ENCODE measurements at regions not wholly inside any gene's neighbourhood (a gene's known extent, or its start where the extent isn't known, plus 50 kb on each side); places are given as distances from the start of the nearest gene placed in this dataset.

DNA sequence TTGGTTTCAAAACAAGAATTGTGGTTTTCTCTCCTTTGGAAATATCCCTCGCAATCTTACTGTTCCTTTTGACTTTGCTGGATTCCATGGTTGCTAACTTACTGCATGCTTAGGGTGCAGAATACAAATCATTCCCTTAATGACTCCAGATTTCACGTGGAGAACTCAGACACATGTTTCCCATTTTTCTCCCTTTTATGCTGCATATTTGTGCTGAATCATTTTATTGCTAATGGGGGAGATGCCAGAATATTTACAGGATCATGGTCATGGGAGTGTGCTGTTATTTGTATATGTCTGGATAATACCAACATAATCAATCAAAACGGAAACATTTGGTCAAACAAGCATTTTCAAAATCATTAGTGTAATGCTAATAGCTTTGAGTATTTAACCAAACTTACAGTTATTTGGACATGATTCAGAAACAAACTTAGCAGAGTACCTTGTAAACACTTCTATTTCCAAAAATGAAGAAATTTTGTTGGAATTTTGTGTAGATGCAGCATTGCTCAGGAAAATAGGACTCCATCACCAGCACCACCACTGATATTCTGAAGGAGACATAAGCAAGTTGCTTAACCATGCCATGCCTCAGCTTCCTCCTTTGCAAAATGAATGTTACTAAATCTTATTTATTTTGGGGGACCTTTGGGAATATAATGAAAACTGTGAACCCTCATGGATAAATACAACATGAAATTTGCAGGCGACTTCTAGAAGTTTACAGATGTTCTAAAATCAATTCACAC lies 122.5 kb upstream of the RND3 start:
- peaks cover 1% of the 10 kb centered on the region for H3K27me3 Mint-ChIP-seq (ENCODE audit: insufficient read depth, low read depth, poor library complexity)
- Histone ChIP-seq H3K27me3 (ENCODE audit: insufficient read depth) (no peaks in the 10 kb centered on the region), H3K27ac (ENCODE audit: low read depth) (no peak overlapping the region), H3K4me3 (no peak overlapping the region), H3F3A (replicated peaks; ENCODE audit: low read depth) (no peaks in the 10 kb centered on the region), H3K4me1 (ENCODE audit: insufficient read depth) (peaks cover 6% of the 10 kb centered on the region; the same call in 1 of the 2 replicates), H3K4me2 (no peak overlapping the region), H4K20me1 (replicated peaks; ENCODE audit: insufficient read depth) (no peaks in the 10 kb centered on the region), H3K36me3 (ENCODE audit: insufficient read depth) (no peaks in the 10 kb centered on the region), H3K9me2 (ENCODE audit: insufficient read depth) (no peaks in the 10 kb centered on the region), H3K79me2 (replicated peaks; ENCODE audit: insufficient read depth) (no peaks in the 10 kb centered on the region), H2AFZ (no peak overlapping the region)
- peaks cover 20% of the 10 kb centered on the region for H3K4me1 Mint-ChIP-seq
- no peak overlapping the region for H3K27ac Mint-ChIP-seq
- ATAC-seq (no peak), DNase-seq (ENCODE audit: low spot score) (no peak)
- TF ChIP-seq ZNF114 (CRISPR knock-in tag; IDR thresholded peaks at IDR 0.05) (no peak), EZH2 (IDR thresholded peaks at IDR 0.05; ENCODE audit: low read depth, unreplicated experiment) (no peak)
- H3K4me3 Mint-ChIP-seq, result no peak overlapping the region
- no peaks in the 10 kb centered on the region for H3K9me3 Mint-ChIP-seq
- H3K36me3 Mint-ChIP-seq (ENCODE audit: low read depth), result no peaks in the 10 kb centered on the region

DNA sequence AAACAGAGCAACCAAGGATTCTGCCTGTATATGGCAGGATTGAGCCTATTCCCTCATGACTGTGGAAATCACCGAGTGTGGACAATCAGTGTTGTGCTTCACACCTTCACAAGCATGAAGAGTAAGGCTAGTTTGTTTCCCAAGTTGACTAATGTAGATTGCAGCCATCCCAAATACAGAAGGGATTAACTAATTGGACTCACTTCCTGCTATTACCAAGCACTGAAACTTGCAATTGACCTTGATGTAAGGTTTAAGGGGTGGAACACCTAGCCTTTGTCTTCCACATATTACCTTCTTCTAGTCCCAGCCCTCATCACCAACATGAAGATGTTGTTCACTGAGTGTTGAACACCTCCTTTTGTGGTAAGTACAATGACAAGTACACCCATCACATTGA lies 120.9 kb upstream of the RND3 start:
- Histone ChIP-seq H4K20me1 (replicated peaks; ENCODE audit: insufficient read depth) (no peaks in the 10 kb centered on the region), H3K9me2 (ENCODE audit: insufficient read depth) (no peaks in the 10 kb centered on the region), H3K79me2 (replicated peaks; ENCODE audit: insufficient read depth) (no peaks in the 10 kb centered on the region), H3K27me3 (ENCODE audit: insufficient read depth) (no peaks in the 10 kb centered on the region), H3F3A (replicated peaks; ENCODE audit: low read depth) (no peaks in the 10 kb centered on the region), H3K4me3 (no peak overlapping the region), H2AFZ (no peak overlapping the region; the same call in 1 of the 2 replicates), H3K27ac (ENCODE audit: low read depth) (no peak overlapping the region), H3K4me2 (no peak overlapping the region), H3K36me3 (ENCODE audit: insufficient read depth) (no peaks in the 10 kb centered on the region), H3K4me1 (ENCODE audit: insufficient read depth) (peaks cover 6% of the 10 kb centered on the region; the same call in 1 of the 2 replicates)
- H3K9me3 Mint-ChIP-seq, result no peaks in the 10 kb centered on the region
- peaks cover 1% of the 10 kb centered on the region for H3K27me3 Mint-ChIP-seq (ENCODE audit: insufficient read depth, low read depth, poor library complexity)
- H3K4me1 Mint-ChIP-seq, result peaks cover 16% of the 10 kb centered on the region
- DNase-seq (ENCODE audit: low spot score) (no peak), ATAC-seq (no peak)
- no peak overlapping the region for H3K27ac Mint-ChIP-seq
- H3K4me3 Mint-ChIP-seq, result no peak overlapping the region
- H3K36me3 Mint-ChIP-seq (ENCODE audit: low read depth), result no peaks in the 10 kb centered on the region
- no peak for TF ChIP-seq STAT1 (IDR thresholded peaks at IDR 0.05; ENCODE audit: unreplicated experiment)
- TF ChIP-seq, protein P1, sequence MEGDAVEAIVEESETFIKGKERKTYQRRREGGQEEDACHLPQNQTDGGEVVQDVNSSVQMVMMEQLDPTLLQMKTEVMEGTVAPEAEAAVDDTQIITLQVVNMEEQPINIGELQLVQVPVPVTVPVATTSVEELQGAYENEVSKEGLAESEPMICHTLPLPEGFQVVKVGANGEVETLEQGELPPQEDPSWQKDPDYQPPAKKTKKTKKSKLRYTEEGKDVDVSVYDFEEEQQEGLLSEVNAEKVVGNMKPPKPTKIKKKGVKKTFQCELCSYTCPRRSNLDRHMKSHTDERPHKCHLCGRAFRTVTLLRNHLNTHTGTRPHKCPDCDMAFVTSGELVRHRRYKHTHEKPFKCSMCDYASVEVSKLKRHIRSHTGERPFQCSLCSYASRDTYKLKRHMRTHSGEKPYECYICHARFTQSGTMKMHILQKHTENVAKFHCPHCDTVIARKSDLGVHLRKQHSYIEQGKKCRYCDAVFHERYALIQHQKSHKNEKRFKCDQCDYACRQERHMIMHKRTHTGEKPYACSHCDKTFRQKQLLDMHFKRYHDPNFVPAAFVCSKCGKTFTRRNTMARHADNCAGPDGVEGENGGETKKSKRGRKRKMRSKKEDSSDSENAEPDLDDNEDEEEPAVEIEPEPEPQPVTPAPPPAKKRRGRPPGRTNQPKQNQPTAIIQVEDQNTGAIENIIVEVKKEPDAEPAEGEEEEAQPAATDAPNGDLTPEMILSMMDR (conservative IDR thresholded peaks at IDR 0.05; ENCODE audit: low read depth in 2 of 2), result no peak
- no peak for TF ChIP-seq NANOG (IDR thresholded peaks at IDR 0.05; ENCODE audit: borderline replicate concordance)
- no peak for TF ChIP-seq ZNF331 (CRISPR knock-in tag; IDR thresholded peaks at IDR 0.05; ENCODE audit: low read depth)
- TF ChIP-seq, protein P2, sequence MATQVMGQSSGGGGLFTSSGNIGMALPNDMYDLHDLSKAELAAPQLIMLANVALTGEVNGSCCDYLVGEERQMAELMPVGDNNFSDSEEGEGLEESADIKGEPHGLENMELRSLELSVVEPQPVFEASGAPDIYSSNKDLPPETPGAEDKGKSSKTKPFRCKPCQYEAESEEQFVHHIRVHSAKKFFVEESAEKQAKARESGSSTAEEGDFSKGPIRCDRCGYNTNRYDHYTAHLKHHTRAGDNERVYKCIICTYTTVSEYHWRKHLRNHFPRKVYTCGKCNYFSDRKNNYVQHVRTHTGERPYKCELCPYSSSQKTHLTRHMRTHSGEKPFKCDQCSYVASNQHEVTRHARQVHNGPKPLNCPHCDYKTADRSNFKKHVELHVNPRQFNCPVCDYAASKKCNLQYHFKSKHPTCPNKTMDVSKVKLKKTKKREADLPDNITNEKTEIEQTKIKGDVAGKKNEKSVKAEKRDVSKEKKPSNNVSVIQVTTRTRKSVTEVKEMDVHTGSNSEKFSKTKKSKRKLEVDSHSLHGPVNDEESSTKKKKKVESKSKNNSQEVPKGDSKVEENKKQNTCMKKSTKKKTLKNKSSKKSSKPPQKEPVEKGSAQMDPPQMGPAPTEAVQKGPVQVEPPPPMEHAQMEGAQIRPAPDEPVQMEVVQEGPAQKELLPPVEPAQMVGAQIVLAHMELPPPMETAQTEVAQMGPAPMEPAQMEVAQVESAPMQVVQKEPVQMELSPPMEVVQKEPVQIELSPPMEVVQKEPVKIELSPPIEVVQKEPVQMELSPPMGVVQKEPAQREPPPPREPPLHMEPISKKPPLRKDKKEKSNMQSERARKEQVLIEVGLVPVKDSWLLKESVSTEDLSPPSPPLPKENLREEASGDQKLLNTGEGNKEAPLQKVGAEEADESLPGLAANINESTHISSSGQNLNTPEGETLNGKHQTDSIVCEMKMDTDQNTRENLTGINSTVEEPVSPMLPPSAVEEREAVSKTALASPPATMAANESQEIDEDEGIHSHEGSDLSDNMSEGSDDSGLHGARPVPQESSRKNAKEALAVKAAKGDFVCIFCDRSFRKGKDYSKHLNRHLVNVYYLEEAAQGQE (IDR thresholded peaks at IDR 0.05; ENCODE audit: unreplicated experiment), result no peak
- no peak for TF ChIP-seq POLR2AphosphoS5 (IDR thresholded peaks at IDR 0.05; ENCODE audit: low read depth)
- TF ChIP-seq, protein P3, sequence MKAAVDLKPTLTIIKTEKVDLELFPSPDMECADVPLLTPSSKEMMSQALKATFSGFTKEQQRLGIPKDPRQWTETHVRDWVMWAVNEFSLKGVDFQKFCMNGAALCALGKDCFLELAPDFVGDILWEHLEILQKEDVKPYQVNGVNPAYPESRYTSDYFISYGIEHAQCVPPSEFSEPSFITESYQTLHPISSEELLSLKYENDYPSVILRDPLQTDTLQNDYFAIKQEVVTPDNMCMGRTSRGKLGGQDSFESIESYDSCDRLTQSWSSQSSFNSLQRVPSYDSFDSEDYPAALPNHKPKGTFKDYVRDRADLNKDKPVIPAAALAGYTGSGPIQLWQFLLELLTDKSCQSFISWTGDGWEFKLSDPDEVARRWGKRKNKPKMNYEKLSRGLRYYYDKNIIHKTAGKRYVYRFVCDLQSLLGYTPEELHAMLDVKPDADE (IDR thresholded peaks at IDR 0.05), result no peak
- TF ChIP-seq EZH2phosphoT487 (IDR thresholded peaks at IDR 0.05; ENCODE audit: unreplicated experiment), result no peak
- no peak for TF ChIP-seq EZH2 (IDR thresholded peaks at IDR 0.05; ENCODE audit: low read depth, unreplicated experiment)

All from GM23338 (cell line).